PC-9 (cell line): ENCODE measurements at regions not wholly inside any gene's neighbourhood (a gene's known extent, or its start where the extent isn't known, plus 50 kb on each side); places are given as distances from the start of the nearest gene placed in this dataset.

Source experiments
- BruUV-seq: library from RNA; stranded (reverse); fragments of 400-500 nt; replicated peaks from 2 replicates; lab custom pipeline; 2021; lab: Mats Ljungman, UMichigan
- CTCF ChIA-PET: fragments of 300-600 bp; sonication (Branson Sonifier 250); formaldehyde crosslinking; loops from one replicate; lab custom pipeline; 2022; ENCODE audit warnings: antibody characterized with exemption; lab: Charles Lee
- POLR2A ChIA-PET: fragments of 300-600 bp; sonication (Branson Sonifier 250); formaldehyde crosslinking; loops from one replicate; lab custom pipeline; 2022; ENCODE audit warnings: antibody characterized with exemption; ENCODE audit not compliant: unreplicated experiment; lab: Charles Lee
- DNase-seq, 2 experiments: peaks; one replicate each; pipeline versions ENCODE4 v3.0.0 to v3.0.0-alpha.2; 2015 to 2022; ENCODE audit warnings: mixed read lengths in 1 of 2
- H2AFZ ChIP-seq: fragments of 200-600 bp; sonication (generic); 2 replicates; pipeline ENCODE4 v1.8.1; 2017; ENCODE audit warnings: antibody characterized with exemption
- H3F3A ChIP-seq: fragments of 200-600 bp; sonication (generic); 2 replicates; pipeline ENCODE4 v1.8.1; 2017; ENCODE audit warnings: antibody characterized with exemption, mild to moderate bottlenecking, low read depth; ENCODE audit not compliant: insufficient read depth
- H3K27ac ChIP-seq: fragments of 200-600 bp; sonication (generic); 2 replicates; pipeline ENCODE4 v1.6.1; 2016; ENCODE audit warnings: mixed run types
- H3K27me3 ChIP-seq: fragments of 200-600 bp; sonication (generic); 2 replicates; pipeline ENCODE4 v1.6.1; 2016; ENCODE audit warnings: low read depth, mixed run types; ENCODE audit not compliant: insufficient read depth
- H3K36me3 ChIP-seq: fragments of 200-600 bp; sonication (generic); 2 replicates; pipeline ENCODE4 v1.6.1; 2016; ENCODE audit warnings: low read depth, mixed run types
- H3K4me1 ChIP-seq: fragments of 200-600 bp; sonication (generic); replicated peaks from 2 replicates; pipeline ENCODE4 v1.6.1; 2016; ENCODE audit warnings: mixed run types; ENCODE audit not compliant: insufficient read depth
- H3K4me2 ChIP-seq: fragments of 200-600 bp; sonication (generic); 2 replicates; pipeline ENCODE4 v1.6.1; 2017; ENCODE audit warnings: mixed run types
- H3K4me3 ChIP-seq: fragments of 200-600 bp; sonication (generic); 2 replicates; pipeline ENCODE4 v1.6.1; 2016; ENCODE audit warnings: mixed run types
- H3K79me2 ChIP-seq: fragments of 200-600 bp; sonication (generic); 2 replicates; pipeline ENCODE4 v1.6.1; 2017; ENCODE audit warnings: low read depth, mixed run types
- H3K9me2 ChIP-seq: fragments of 200-600 bp; sonication (generic); 2 replicates; pipeline ENCODE4 v1.8.1; 2017; ENCODE audit warnings: mild to moderate bottlenecking; ENCODE audit not compliant: insufficient read depth
- H3K9me3 ChIP-seq: fragments of 200-600 bp; sonication (generic); 2 replicates; pipeline ENCODE4 v1.8.1; 2016; ENCODE audit warnings: low read depth; ENCODE audit not compliant: insufficient read depth
- H4K20me1 ChIP-seq: fragments of 200-600 bp; sonication (generic); 2 replicates; pipeline ENCODE4 v1.8.1; 2017; ENCODE audit not compliant: insufficient read depth
- EZH2 ChIP-seq: fragments of 200-600 bp; sonication (generic); IDR thresholded peaks from 2 replicates; pipeline ENCODE4 v1.8.0; 2017; ENCODE audit warnings: antibody characterized with exemption, low read depth
- intact Hi-C: fragments of 100-400 bp; cut with micrococcal nuclease; formaldehyde crosslinking; loops from one replicate; pipeline ENCODE4 v1.10.0; 2022; ENCODE audit not compliant: unreplicated experiment
- TF ChIP-seq, protein P1 (sequence below): fragments of 200-600 bp; sonication (generic); conservative IDR thresholded peaks from 2 replicates; pipeline ENCODE4 v1.6.1; 2017; ENCODE audit warnings: mixed run types, antibody characterized with exemption, mild to moderate bottlenecking, moderate library complexity

GRCh38 chr17:33889040-33889439 is 366.0 kb upstream of the CCL2 start:
- no peaks in the 10 kb centered on the region for H3K4me1 ChIP-seq
- H3K79me2 ChIP-seq, result no peaks in the 10 kb centered on the region
- ChIA-PET CTCF (no interaction called here), POLR2A (no interaction called here)
- H3K4me3 ChIP-seq, result no peak overlapping the region
- H3K4me2 ChIP-seq, result no peak overlapping the region
- no peak for DNase-seq
- TF ChIP-seq, protein P1, sequence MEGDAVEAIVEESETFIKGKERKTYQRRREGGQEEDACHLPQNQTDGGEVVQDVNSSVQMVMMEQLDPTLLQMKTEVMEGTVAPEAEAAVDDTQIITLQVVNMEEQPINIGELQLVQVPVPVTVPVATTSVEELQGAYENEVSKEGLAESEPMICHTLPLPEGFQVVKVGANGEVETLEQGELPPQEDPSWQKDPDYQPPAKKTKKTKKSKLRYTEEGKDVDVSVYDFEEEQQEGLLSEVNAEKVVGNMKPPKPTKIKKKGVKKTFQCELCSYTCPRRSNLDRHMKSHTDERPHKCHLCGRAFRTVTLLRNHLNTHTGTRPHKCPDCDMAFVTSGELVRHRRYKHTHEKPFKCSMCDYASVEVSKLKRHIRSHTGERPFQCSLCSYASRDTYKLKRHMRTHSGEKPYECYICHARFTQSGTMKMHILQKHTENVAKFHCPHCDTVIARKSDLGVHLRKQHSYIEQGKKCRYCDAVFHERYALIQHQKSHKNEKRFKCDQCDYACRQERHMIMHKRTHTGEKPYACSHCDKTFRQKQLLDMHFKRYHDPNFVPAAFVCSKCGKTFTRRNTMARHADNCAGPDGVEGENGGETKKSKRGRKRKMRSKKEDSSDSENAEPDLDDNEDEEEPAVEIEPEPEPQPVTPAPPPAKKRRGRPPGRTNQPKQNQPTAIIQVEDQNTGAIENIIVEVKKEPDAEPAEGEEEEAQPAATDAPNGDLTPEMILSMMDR, result no peak
- no peak for TF ChIP-seq EZH2
- no peak overlapping the region for H3K27ac ChIP-seq
- peaks cover 10% of the 10 kb centered on the region; the same call in 1 of the 2 replicates for H3K27me3 ChIP-seq
- H3F3A ChIP-seq, result no peaks in the 10 kb centered on the region
- no peaks in the 10 kb centered on the region for H4K20me1 ChIP-seq
- no peaks in the 10 kb centered on the region for H3K36me3 ChIP-seq
- no peaks in the 10 kb centered on the region for H3K9me3 ChIP-seq
- BruUV-seq, result no TSS peak
- H3K9me2 ChIP-seq, result no peaks in the 10 kb centered on the region
- H2AFZ ChIP-seq, result no peak overlapping the region
- intact Hi-C loops, result no loop called here

GRCh38 chr17:33889766-33890165 is 365.3 kb upstream of the CCL2 start:
- peaks cover 10% of the 10 kb centered on the region; the same call in 1 of the 2 replicates for H3K27me3 ChIP-seq
- H3K9me2 ChIP-seq, result no peaks in the 10 kb centered on the region
- no peak overlapping the region for H3K27ac ChIP-seq
- H2AFZ ChIP-seq, result no peak overlapping the region
- H3K4me3 ChIP-seq, result no peak overlapping the region
- H4K20me1 ChIP-seq, result no peaks in the 10 kb centered on the region
- no peaks in the 10 kb centered on the region for H3K4me1 ChIP-seq
- no peaks in the 10 kb centered on the region for H3K9me3 ChIP-seq
- BruUV-seq, result no TSS peak
- intact Hi-C loops, result no loop called here
- TF ChIP-seq EZH2, result no peak
- TF ChIP-seq, protein P1, result no peak
- no peak overlapping the region for H3K4me2 ChIP-seq
- no peaks in the 10 kb centered on the region for H3K79me2 ChIP-seq
- ChIA-PET POLR2A (no interaction called here), CTCF (interaction anchor here (0.6 kb wide), 1 partner anchor 13 kb away, joined by 5 read pairs; no protein-coding TSS in a partner anchor)
- no peaks in the 10 kb centered on the region for H3F3A ChIP-seq
- DNase-seq, result no peak
- no peaks in the 10 kb centered on the region for H3K36me3 ChIP-seq

GRCh38 chr17:33892717-33893591 is 362.1 kb upstream of the CCL2 start:
- Histone ChIP-seq H3K9me3 (no peaks in the 10 kb centered on the region), H3K4me3 (no peak overlapping the region), H3K27ac (no peak overlapping the region), H3K79me2 (no peaks in the 10 kb centered on the region), H3K27me3 (no peaks in the 10 kb centered on the region), H3K9me2 (no peaks in the 10 kb centered on the region), H2AFZ (no peak overlapping the region), H3F3A (no peaks in the 10 kb centered on the region), H3K4me2 (no peak overlapping the region), H4K20me1 (no peaks in the 10 kb centered on the region), H3K36me3 (no peaks in the 10 kb centered on the region), H3K4me1 (no peaks in the 10 kb centered on the region)
- no peak for DNase-seq
- no TSS peak for BruUV-seq
- CTCF ChIA-PET, result no interaction called here
- intact Hi-C loops, result no loop called here
- POLR2A ChIA-PET, result no interaction called here
- TF ChIP-seq, protein P1, result no peak
- TF ChIP-seq EZH2, result no peak
